ENCODE measurements at regions not wholly inside any gene's neighbourhood (a gene's known extent, or its start where the extent isn't known, plus 50 kb on each side); places are given as distances from the start of the nearest gene placed in this dataset.
"Not testable (repeated sequence)": the region's sequence is repeated elsewhere in the genome, so short reads cannot be mapped to it uniquely, and the experiment has no call there.

- in situ Hi-C loops (cut with HindIII; ENCODE audit: low pct_unique_long_range_greater_than_20kb, low sequenced_read_pairs): no loop called here
Measured at GRCh38 chr2:6181926-6182325, 489.7 kb downstream of the SOX11 start.

GRCh38 chr2:6183226-6183625, 491.0 kb downstream of the SOX11 start:
- in situ Hi-C loops (cut with HindIII; ENCODE audit: low pct_unique_long_range_greater_than_20kb, low sequenced_read_pairs): no loop called here
- no peak for DNase-seq (ENCODE audit: low read depth, low spot score)

More at GRCh38 chr2:6181926-6182325, 489.7 kb downstream of the SOX11 start:
- no peak for DNase-seq (ENCODE audit: low read depth, low spot score)

GRCh38 chr2:6184532-6185292, 492.5 kb downstream of the SOX11 start:
- in situ Hi-C loops (cut with HindIII; ENCODE audit: low pct_unique_long_range_greater_than_20kb, low sequenced_read_pairs): no loop called here

DNA sequence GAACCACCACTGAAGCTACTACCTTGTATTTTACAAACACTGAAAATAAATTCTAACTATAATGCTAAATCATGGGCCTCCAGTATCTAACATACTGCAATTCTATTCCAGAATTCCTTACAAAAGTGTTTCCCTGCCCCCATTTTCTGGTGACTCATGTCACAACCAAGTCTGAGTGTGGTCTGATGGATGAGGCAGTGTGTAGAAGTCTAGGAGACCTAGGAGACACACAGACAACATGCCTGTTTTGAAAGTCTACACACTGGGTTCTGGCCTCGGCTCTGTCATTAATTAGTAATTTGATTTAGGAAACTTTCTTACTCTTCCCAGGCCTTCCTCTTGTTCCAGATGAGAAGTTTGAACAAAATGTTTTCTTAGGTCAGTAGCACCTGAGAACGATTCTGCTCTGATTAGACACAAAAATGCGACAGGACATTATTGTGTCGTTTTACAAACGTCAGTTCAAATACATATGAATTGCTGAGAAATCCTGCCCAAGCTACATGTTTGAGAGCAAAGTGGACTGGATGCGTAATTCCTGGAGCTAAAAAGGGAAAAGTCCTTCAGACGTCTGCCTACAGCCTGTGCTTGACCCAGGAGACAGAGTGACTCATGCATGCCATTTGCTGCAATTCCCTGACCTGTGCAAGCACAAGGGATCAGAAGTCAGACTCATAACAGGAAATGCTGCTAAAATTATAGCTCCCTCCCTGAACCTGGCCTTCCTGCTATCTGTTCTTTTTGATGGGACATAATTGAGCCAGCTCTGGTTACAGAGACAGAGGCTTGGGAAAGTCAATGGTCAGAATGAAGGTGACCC, 494.4 kb downstream of the SOX11 start:
- in situ Hi-C loops (cut with HindIII; ENCODE audit: low pct_unique_long_range_greater_than_20kb, low sequenced_read_pairs): no loop called here
- no peak for DNase-seq (ENCODE audit: low read depth, low spot score)

More at GRCh38 chr2:6184532-6185292, 492.5 kb downstream of the SOX11 start:
- DNase-seq (ENCODE audit: low read depth, low spot score): no peak

GRCh38 chr2:6196449-6196848, 504.3 kb downstream of the SOX11 start:
- DNase-seq (ENCODE audit: low read depth, low spot score): no peak
- in situ Hi-C loops (cut with HindIII; ENCODE audit: low pct_unique_long_range_greater_than_20kb, low sequenced_read_pairs): no loop called here

DNA sequence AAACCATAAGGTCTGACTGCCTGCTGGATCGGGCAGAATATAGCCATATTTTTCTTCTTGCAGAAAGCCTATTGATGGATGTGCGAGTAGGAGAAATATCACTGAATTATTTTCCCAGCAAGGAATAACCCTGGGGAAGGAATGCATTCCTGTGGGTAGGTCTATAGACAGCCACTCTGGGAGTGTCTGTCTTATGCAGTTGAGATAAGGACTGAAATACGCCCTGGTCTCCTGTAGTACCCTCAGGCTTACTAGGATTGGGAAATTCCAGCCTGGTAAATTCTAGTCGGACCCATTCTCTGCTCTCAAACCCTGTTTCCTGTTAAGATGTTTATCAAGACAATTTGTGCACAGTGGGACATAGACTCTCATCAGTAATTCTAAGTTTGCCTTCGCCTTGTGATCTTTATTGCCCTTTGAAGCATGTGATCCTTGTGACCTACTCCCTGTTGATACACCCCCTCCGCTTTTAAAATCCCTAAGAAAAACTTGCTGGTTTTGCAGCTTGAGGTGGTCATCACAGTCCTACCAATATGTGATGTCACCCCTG, 506.3 kb downstream of the SOX11 start:
- DNase-seq (ENCODE audit: low read depth, low spot score); in situ Hi-C loops (cut with HindIII; ENCODE audit: low pct_unique_long_range_greater_than_20kb, low sequenced_read_pairs): not testable (repeated sequence)

DNA sequence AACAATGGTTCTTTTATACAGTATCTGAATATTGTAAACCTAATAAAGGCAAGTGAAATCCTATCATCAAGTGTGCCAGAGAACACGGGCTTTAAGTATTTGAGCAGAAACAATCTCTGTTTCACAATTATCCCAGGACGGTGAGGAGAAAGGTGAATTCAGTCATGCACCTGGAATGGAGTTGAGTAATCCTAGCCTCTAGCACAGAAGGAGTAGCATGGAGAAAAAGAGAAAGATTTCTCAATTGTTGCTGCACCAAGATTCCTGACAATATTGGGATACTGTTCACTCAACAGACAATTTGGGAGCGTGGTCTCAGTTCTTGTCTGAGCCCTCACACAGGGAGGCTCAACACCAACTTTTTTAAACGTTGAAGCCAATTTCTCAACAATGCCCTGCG, 510.6 kb downstream of the SOX11 start:
- in situ Hi-C loops (cut with HindIII; ENCODE audit: low pct_unique_long_range_greater_than_20kb, low sequenced_read_pairs): no loop called here

GRCh38 chr2:6203291-6203959, 511.2 kb downstream of the SOX11 start:
- DNase-seq (ENCODE audit: low read depth, low spot score): no peak
- in situ Hi-C loops (cut with HindIII; ENCODE audit: low pct_unique_long_range_greater_than_20kb, low sequenced_read_pairs): no loop called here

More for the DNA sequence above, 510.6 kb downstream of the SOX11 start:
- no peak for DNase-seq (ENCODE audit: low read depth, low spot score)

DNA sequence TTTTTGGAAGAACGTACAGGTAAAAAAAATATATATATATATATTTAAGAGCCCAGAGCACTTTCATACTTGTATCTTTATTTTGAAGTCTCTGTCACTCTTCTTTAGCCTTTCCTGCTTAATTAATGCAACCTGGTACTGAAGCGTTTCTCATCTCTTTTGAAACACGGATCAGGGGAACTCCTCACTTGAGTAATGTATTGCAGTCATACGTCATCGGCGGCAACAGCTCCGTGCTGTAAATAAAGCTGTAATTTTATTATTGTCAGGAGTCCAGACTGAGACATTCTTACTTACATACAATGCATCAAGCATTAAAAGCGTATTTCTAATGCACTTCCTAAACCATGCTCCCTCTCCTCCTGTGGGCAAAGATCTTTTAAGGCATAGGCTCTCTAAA, 514.7 kb downstream of the SOX11 start:
- DNase-seq (ENCODE audit: low read depth, low spot score): no peak
- in situ Hi-C loops (cut with HindIII; ENCODE audit: low pct_unique_long_range_greater_than_20kb, low sequenced_read_pairs): no loop called here

DNA sequence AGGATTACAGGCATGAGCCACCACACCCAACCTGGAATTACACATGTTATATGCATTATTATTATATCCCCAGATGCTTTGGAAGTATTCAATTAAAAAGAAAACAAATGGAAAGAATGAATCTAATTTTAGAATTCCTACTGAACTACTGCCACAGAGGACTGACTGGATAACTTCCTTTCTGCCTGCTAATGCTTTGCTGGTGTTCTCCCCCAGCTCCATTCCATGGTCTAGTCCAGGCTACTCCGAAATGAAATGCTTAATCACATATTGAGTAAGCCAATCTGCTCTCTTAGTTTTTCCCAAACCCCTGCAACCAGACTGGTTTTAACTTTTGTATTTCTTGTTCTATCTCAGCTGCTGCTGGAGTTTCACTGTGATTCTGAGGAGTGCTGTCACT, 519.1 kb downstream of the SOX11 start:
- DNase-seq (ENCODE audit: low read depth, low spot score): no peak

DNA sequence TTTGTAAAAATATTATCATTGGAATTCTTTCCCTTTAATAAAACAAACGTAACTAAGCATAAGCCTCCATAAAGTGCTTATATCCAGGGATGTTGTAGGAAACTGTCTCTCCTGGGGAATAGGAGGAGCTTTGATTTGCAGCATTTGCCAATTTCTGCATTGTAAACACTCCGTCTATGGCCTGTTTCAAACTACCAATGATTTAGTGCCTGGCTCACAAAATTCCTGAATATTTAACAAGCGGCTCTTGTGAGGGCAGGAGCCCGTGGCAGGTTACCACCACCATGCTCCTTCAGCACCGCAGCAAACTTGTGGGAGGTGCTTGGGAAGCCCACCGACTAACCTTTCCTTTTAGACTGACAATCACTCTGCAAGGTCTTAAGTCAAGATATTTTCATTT, 520.3 kb downstream of the SOX11 start:
- no peak for DNase-seq (ENCODE audit: low read depth, low spot score)
- in situ Hi-C loops (cut with HindIII; ENCODE audit: low pct_unique_long_range_greater_than_20kb, low sequenced_read_pairs): no loop called here

More for the DNA sequence above, 519.1 kb downstream of the SOX11 start:
- in situ Hi-C loops (cut with HindIII; ENCODE audit: low pct_unique_long_range_greater_than_20kb, low sequenced_read_pairs): no loop called here

- in situ Hi-C loops (cut with HindIII; ENCODE audit: low pct_unique_long_range_greater_than_20kb, low sequenced_read_pairs): no loop called here
Measured at GRCh38 chr2:6213056-6213780, 521.0 kb downstream of the SOX11 start.

GRCh38 chr2:6214471-6214870, 522.3 kb downstream of the SOX11 start:
- in situ Hi-C loops (cut with HindIII; ENCODE audit: low pct_unique_long_range_greater_than_20kb, low sequenced_read_pairs): no loop called here
- peak; percentile 40 for DNase-seq (ENCODE audit: low read depth, low spot score)

More at GRCh38 chr2:6213056-6213780, 521.0 kb downstream of the SOX11 start:
- DNase-seq (ENCODE audit: low read depth, low spot score): no peak

- no peak for DNase-seq (ENCODE audit: low read depth, low spot score)
- in situ Hi-C loops (cut with HindIII; ENCODE audit: low pct_unique_long_range_greater_than_20kb, low sequenced_read_pairs): no loop called here
Measured at GRCh38 chr2:6215053-6215452, 522.9 kb downstream of the SOX11 start.

DNA sequence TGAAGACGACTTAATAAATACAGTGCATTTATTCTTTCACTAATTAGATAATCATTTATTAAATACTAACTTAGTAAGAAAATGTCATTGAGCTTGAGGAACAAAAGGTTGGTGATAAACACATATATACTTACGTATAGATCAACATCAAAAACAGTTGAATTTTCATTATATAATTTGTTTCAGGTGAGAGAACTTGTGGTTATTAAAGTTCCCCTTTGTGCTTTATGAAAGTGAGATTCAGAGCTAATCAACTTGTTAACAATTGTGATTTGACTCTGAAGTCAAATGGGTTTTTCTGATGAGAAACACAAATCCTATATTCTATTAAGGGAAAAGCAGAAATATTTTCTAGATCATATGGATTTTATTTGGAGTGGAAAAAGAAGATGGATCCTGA, 524.0 kb downstream of the SOX11 start:
- in situ Hi-C loops (cut with HindIII; ENCODE audit: low pct_unique_long_range_greater_than_20kb, low sequenced_read_pairs): no loop called here
- DNase-seq (ENCODE audit: low read depth, low spot score): no peak

- in situ Hi-C loops (cut with HindIII; ENCODE audit: low pct_unique_long_range_greater_than_20kb, low sequenced_read_pairs): no loop called here
- DNase-seq (ENCODE audit: low read depth, low spot score): no peak
Measured at GRCh38 chr2:6218926-6219325, 526.7 kb downstream of the SOX11 start.

GRCh38 chr2:6219906-6220305, 527.7 kb downstream of the SOX11 start:
- in situ Hi-C loops (cut with HindIII; ENCODE audit: low pct_unique_long_range_greater_than_20kb, low sequenced_read_pairs): no loop called here
- DNase-seq (ENCODE audit: low read depth, low spot score): no peak

Measured in SK-MEL-5 (cell line).